Fibroblast of lung (primary cell): ENCODE measurements at regions not wholly inside any gene's neighbourhood (a gene's known extent, or its start where the extent isn't known, plus 50 kb on each side); places are given as distances from the start of the nearest gene placed in this dataset.

Experiments used
- DNase-seq, 2 donors: peaks; one replicate each; pipeline versions ENCODE4 v3.0.0 to v3.0.0-alpha.2; 2010; ENCODE audit warnings: low read depth in 2 of 2
- H2AFZ ChIP-seq: 2 replicates; pipeline ENCODE4 v1.5.1; 2012; ENCODE audit warnings: low read length, control low read depth, inconsistent platforms
- H3K27ac ChIP-seq: 2 replicates; pipeline ENCODE4 v1.5.1; 2011; ENCODE audit warnings: low read length, control low read depth; ENCODE audit not compliant: insufficient read depth
- H3K27me3 ChIP-seq: 2 replicates; pipeline ENCODE4 v1.5.1; 2011; ENCODE audit warnings: mild to moderate bottlenecking, low read length; ENCODE audit not compliant: control insufficient read depth, insufficient read depth
- H3K36me3 ChIP-seq: 2 replicates; pipeline ENCODE4 v1.5.1; 2011; ENCODE audit warnings: low read length; ENCODE audit not compliant: control insufficient read depth, insufficient read depth
- H3K4me1 ChIP-seq: 2 replicates; pipeline ENCODE4 v1.5.1; 2011; ENCODE audit warnings: low read length; ENCODE audit not compliant: control insufficient read depth, insufficient read depth; ENCODE audit errors: extremely low read depth
- H3K4me2 ChIP-seq: 2 replicates; pipeline ENCODE4 v1.5.1; 2011; ENCODE audit warnings: low read length, control low read depth; ENCODE audit not compliant: insufficient read depth; ENCODE audit errors: extremely low read depth
- H3K4me3 ChIP-seq, 4 experiments: fragments of 200-600 bp in 1 of 4; sonication (generic) in 1 of 4; replicated peaks in 1 of 4; 2 replicates each; pipeline ENCODE4 v1.5.1; 2011 to 2016; ENCODE audit warnings: low read length in 4 of 4, low read depth in 3 of 4, mild to moderate bottlenecking in 3 of 4, control low read depth in 2 of 4, inconsistent platforms in 1 of 4, mixed read lengths in 1 of 4; ENCODE audit not compliant: insufficient read depth in 1 of 4; ENCODE audit errors: control extremely low read depth in 1 of 4
- H3K79me2 ChIP-seq: 2 replicates; pipeline ENCODE4 v1.5.1; 2012; ENCODE audit warnings: mild to moderate bottlenecking, low read length, inconsistent platforms; ENCODE audit not compliant: control insufficient read depth, insufficient read depth
- H3K9ac ChIP-seq: 2 replicates; pipeline ENCODE4 v1.5.1; 2011; ENCODE audit warnings: mild to moderate bottlenecking, low read length, control low read depth; ENCODE audit not compliant: insufficient read depth
- H3K9me3 ChIP-seq: 2 replicates; pipeline ENCODE4 v1.5.1; 2012; ENCODE audit warnings: low read depth, low read length; ENCODE audit not compliant: control insufficient read depth, insufficient read depth
- H4K20me1 ChIP-seq: 2 replicates; pipeline ENCODE4 v1.5.1; 2011; ENCODE audit warnings: low read length; ENCODE audit not compliant: control insufficient read depth, insufficient read depth; ENCODE audit errors: extremely low read depth
- CTCF ChIP-seq, 2 donors: IDR thresholded peaks in 1 of 2; conservative IDR thresholded peaks in 1 of 2; 1 replicate in 1 of 2; 2 replicates in 1 of 2; pipeline ENCODE4 v1.5.1; 2011 to 2012; ENCODE audit warnings: low read length in 2 of 2, control low read depth in 1 of 2, inconsistent platforms in 1 of 2, low read depth in 1 of 2, mild to moderate bottlenecking in 1 of 2
- EZH2 ChIP-seq: IDR thresholded peaks from 2 replicates; pipeline ENCODE4 v1.5.1; 2012; ENCODE audit warnings: low read length, control low read depth, mild to moderate bottlenecking; ENCODE audit errors: missing control alignments

- H3K4me2 ChIP-seq = peak overlapping the region; percentile 80
- peak overlapping the region; percentile 18 for H2AFZ ChIP-seq
- H3K27me3 ChIP-seq = no peaks in the 10 kb centered on the region
- TF ChIP-seq EZH2 (no peak), CTCF (conservative IDR thresholded peaks at IDR 0.05 in 1 of 2, IDR thresholded peaks at IDR 0.05 in 1 of 2; ENCODE audit: low read depth in 1 of 2, low read length in 2 of 2) (no peak)
- no peaks in the 10 kb centered on the region for H3K79me2 ChIP-seq
- peaks cover 8% of the 10 kb centered on the region for H3K4me1 ChIP-seq
- H3K9me3 ChIP-seq = no peaks in the 10 kb centered on the region
- DNase-seq = peak in 1 of 2 donors; percentile 62
- no peaks in the 10 kb centered on the region for H3K36me3 ChIP-seq
- H3K9ac ChIP-seq = no peak overlapping the region
- peak overlapping the region; percentile 14 to 45 (median 17) for H3K4me3 ChIP-seq
- no peaks in the 10 kb centered on the region for H4K20me1 ChIP-seq
- H3K27ac ChIP-seq = no peak overlapping the region
These were observed 199.6 kb downstream of the HRH4 start for GRCh38 chr18:24659827-24660720.

- no peak for DNase-seq
- H3K9ac ChIP-seq = no peak overlapping the region
- no peaks in the 10 kb centered on the region for H4K20me1 ChIP-seq
- H3K36me3 ChIP-seq = no peaks in the 10 kb centered on the region
- no peaks in the 10 kb centered on the region for H3K27me3 ChIP-seq
- no peak overlapping the region for H3K27ac ChIP-seq
- TF ChIP-seq CTCF (conservative IDR thresholded peaks at IDR 0.05 in 1 of 2, IDR thresholded peaks at IDR 0.05 in 1 of 2; ENCODE audit: low read depth in 1 of 2, low read length in 2 of 2) (no peak), EZH2 (no peak)
- H2AFZ ChIP-seq = no peak overlapping the region
- H3K9me3 ChIP-seq = no peaks in the 10 kb centered on the region
- H3K4me1 ChIP-seq = peaks cover 8% of the 10 kb centered on the region
- no peak overlapping the region for H3K4me2 ChIP-seq
- H3K79me2 ChIP-seq = no peaks in the 10 kb centered on the region
- H3K4me3 ChIP-seq = no peak overlapping the region
These were observed 200.5 kb downstream of the HRH4 start for GRCh38 chr18:24660956-24661355.

GRCh38 chr18:24662412-24662821 is 202.0 kb downstream of the HRH4 start:
- Histone ChIP-seq H3K36me3 (no peaks in the 10 kb centered on the region), H3K79me2 (no peaks in the 10 kb centered on the region), H2AFZ (no peak overlapping the region), H3K9ac (no peak overlapping the region), H4K20me1 (no peaks in the 10 kb centered on the region), H3K27me3 (no peaks in the 10 kb centered on the region), H3K27ac (no peak overlapping the region), H3K4me2 (no peak overlapping the region), H3K9me3 (no peaks in the 10 kb centered on the region), H3K4me1 (peaks cover 3% of the 10 kb centered on the region), H3K4me3 (no peak overlapping the region)
- TF ChIP-seq EZH2 (no peak), CTCF (conservative IDR thresholded peaks at IDR 0.05 in 1 of 2, IDR thresholded peaks at IDR 0.05 in 1 of 2; ENCODE audit: low read depth in 1 of 2, low read length in 2 of 2) (no peak)
- DNase-seq = no peak
